Peyer's patch (tissue), 4 donors: ENCODE measurements at regions not wholly inside any gene's neighbourhood (a gene's known extent, or its start where the extent isn't known, plus 50 kb on each side); places are given as distances from the start of the nearest gene placed in this dataset.

Experiments used
- POLR2A ChIP-seq, 2 donors: fragments of 450-650 bp; IDR thresholded peaks; one replicate each; pipeline ENCODE4 v1.5.1; 2017; ENCODE audit warnings: antibody characterized with exemption in 2 of 2, mild to moderate bottlenecking in 2 of 2, moderate library complexity in 2 of 2
- TF ChIP-seq, protein P1 (sequence below), 6 experiments: fragments of 450-650 bp in 4 of 6; fragments of 200-600 bp in 2 of 6; sonication (generic) in 1 of 6; IDR thresholded peaks; one replicate each; pipeline ENCODE4 v1.5.1; 2017 to 2019; ENCODE audit warnings: antibody characterized with exemption in 6 of 6, mild to moderate bottlenecking in 3 of 6, moderate library complexity in 1 of 6

DNA sequence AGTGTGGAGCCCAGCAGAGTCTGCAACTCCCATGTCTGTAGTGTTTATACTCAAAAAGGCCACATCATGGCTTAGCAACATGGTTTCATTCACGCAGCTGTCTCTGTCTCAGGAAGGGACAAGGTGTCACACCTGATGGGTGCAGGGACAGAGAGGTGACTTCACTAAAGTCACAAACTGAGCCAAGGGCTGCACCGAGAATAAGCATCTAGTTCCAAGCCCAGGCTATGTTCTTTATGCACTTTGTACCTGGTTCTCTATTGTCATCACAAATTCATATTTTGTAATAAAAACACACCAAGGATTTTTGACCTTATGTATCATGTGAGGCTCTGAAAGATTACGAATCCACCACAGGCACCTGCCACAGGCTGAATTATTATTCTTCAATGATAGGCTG lies 64.9 kb upstream of the STK32A start:
- TF ChIP-seq, protein P1, sequence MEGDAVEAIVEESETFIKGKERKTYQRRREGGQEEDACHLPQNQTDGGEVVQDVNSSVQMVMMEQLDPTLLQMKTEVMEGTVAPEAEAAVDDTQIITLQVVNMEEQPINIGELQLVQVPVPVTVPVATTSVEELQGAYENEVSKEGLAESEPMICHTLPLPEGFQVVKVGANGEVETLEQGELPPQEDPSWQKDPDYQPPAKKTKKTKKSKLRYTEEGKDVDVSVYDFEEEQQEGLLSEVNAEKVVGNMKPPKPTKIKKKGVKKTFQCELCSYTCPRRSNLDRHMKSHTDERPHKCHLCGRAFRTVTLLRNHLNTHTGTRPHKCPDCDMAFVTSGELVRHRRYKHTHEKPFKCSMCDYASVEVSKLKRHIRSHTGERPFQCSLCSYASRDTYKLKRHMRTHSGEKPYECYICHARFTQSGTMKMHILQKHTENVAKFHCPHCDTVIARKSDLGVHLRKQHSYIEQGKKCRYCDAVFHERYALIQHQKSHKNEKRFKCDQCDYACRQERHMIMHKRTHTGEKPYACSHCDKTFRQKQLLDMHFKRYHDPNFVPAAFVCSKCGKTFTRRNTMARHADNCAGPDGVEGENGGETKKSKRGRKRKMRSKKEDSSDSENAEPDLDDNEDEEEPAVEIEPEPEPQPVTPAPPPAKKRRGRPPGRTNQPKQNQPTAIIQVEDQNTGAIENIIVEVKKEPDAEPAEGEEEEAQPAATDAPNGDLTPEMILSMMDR (IDR thresholded peaks at IDR 0.05) = no peak
- no peak for TF ChIP-seq POLR2A (IDR thresholded peaks at IDR 0.05)
